CD14-positive monocyte (primary cell): ENCODE measurements at regions not wholly inside any gene's neighbourhood (a gene's known extent, or its start where the extent isn't known, plus 50 kb on each side); places are given as distances from the start of the nearest gene placed in this dataset.

Source experiments
- DNase-seq, 3 donors: peaks; one replicate each; pipeline ENCODE4 v3.0.0-alpha.2; 2011 to 2022
- H2AFZ ChIP-seq: 2 replicates; pipeline ENCODE4 v1.6.0; 2012; ENCODE audit warnings: mild to moderate bottlenecking, low read depth, low read length, inconsistent platforms; ENCODE audit not compliant: insufficient read depth, poor library complexity, severe bottlenecking
- H3K27ac ChIP-seq, 2 donors: 1 replicate in 1 of 2; 2 replicates in 1 of 2; pipeline ENCODE4 v1.5.1; 2012 to 2013; ENCODE audit warnings: low read length in 2 of 2, control low read depth in 1 of 2, inconsistent platforms in 1 of 2, low read depth in 1 of 2, mild to moderate bottlenecking in 1 of 2
- H3K27me3 ChIP-seq, 2 donors: one replicate each; pipeline versions ENCODE4 v1.6.0 to v1.6.1; 2011 to 2013; ENCODE audit warnings: low read length in 2 of 2; ENCODE audit not compliant: control insufficient read depth in 2 of 2, insufficient read depth in 2 of 2
- H3K36me3 ChIP-seq, 2 donors: replicated peaks in 1 of 2; 1 replicate in 1 of 2; 2 replicates in 1 of 2; pipeline versions ENCODE4 v1.5.1 to v1.6.1; 2012 to 2013; ENCODE audit warnings: low read length in 2 of 2, control low read depth in 1 of 2, inconsistent platforms in 1 of 2, mild to moderate bottlenecking in 1 of 2; ENCODE audit not compliant: insufficient read depth in 2 of 2, control insufficient read depth in 1 of 2
- H3K4me1 ChIP-seq, 2 donors: 1 replicate in 1 of 2; 2 replicates in 1 of 2; pipeline versions ENCODE4 v1.5.1 to v1.6.1; 2012 to 2013; ENCODE audit warnings: low read length in 2 of 2, control low read depth in 1 of 2, inconsistent platforms in 1 of 2, mild to moderate bottlenecking in 1 of 2, moderate library complexity in 1 of 2; ENCODE audit not compliant: insufficient read depth in 2 of 2, control insufficient read depth in 1 of 2
- H3K4me2 ChIP-seq: replicated peaks from 2 replicates; pipeline ENCODE3; 2012; ENCODE audit warnings: low read length, moderate library complexity, mild to moderate bottlenecking; ENCODE audit not compliant: poor library complexity, severe bottlenecking; ENCODE audit errors: extremely low read depth
- H3K4me3 ChIP-seq, 3 experiments: fragments of 200-600 bp in 1 of 3; sonication (generic) in 1 of 3; replicated peaks in 1 of 3; 1 replicate in 2 of 3; 2 replicates in 1 of 3; pipeline ENCODE4 v1.5.1; 2011 to 2013; ENCODE audit warnings: low read length in 3 of 3, mild to moderate bottlenecking in 3 of 3, control low read depth in 2 of 3, low read depth in 2 of 3, inconsistent platforms in 1 of 3, moderate library complexity in 1 of 3
- H3K79me2 ChIP-seq: 2 replicates; pipeline ENCODE4 v1.6.0; 2012; ENCODE audit warnings: mild to moderate bottlenecking, control low read depth, inconsistent platforms, low read length, moderate library complexity; ENCODE audit not compliant: insufficient read depth
- H3K9ac ChIP-seq: 2 replicates; pipeline ENCODE4 v1.6.0; 2017; ENCODE audit warnings: low read length, mild to moderate bottlenecking; ENCODE audit not compliant: insufficient read depth, poor library complexity, severe bottlenecking
- H3K9me3 ChIP-seq, 2 donors: replicated peaks in 1 of 2; 1 replicate in 1 of 2; 2 replicates in 1 of 2; pipeline versions ENCODE4 v1.5.1 to v1.6.1; 2012 to 2013; ENCODE audit warnings: low read length in 2 of 2, control low read depth in 1 of 2; ENCODE audit not compliant: control insufficient read depth in 1 of 2, insufficient read depth in 1 of 2
- H4K20me1 ChIP-seq: 2 replicates; pipeline ENCODE4 v1.6.0; 2012; ENCODE audit warnings: mild to moderate bottlenecking, low read length, control low read depth, moderate library complexity; ENCODE audit not compliant: insufficient read depth
- H3K27ac Mint-ChIP-seq, 7 donors: one replicate each; pipeline ENCODE4 v1.8.0; 2020; ENCODE audit warnings: mild to moderate bottlenecking in 7 of 7, mixed read lengths in 7 of 7, moderate library complexity in 6 of 7, inconsistent platforms in 2 of 7
- H3K27me3 Mint-ChIP-seq, 3 donors: one replicate each; pipeline ENCODE4 v1.8.0; 2021 to 2022; ENCODE audit warnings: low read depth in 3 of 3, mild to moderate bottlenecking in 3 of 3, mixed read lengths in 3 of 3, moderate library complexity in 3 of 3, inconsistent platforms in 1 of 3
- H3K36me3 Mint-ChIP-seq, 2 donors: one replicate each; pipeline ENCODE4 v1.8.0; 2020; ENCODE audit warnings: mixed read lengths in 2 of 2, inconsistent platforms in 1 of 2, mild to moderate bottlenecking in 1 of 2
- H3K4me1 Mint-ChIP-seq: one replicate; pipeline ENCODE4 v1.8.0; 2020; ENCODE audit warnings: mild to moderate bottlenecking, mixed read lengths
- H3K4me3 Mint-ChIP-seq, 2 donors: one replicate each; pipeline ENCODE4 v1.8.0; 2020; ENCODE audit warnings: mild to moderate bottlenecking in 2 of 2, mixed read lengths in 2 of 2, moderate library complexity in 1 of 2
- H3K9me3 Mint-ChIP-seq, 7 donors: one replicate each; pipeline ENCODE4 v1.8.0; 2020 to 2022; ENCODE audit warnings: mixed read lengths in 7 of 7, mild to moderate bottlenecking in 6 of 7, moderate library complexity in 6 of 7, inconsistent platforms in 2 of 7
- CTCF ChIP-seq: fragments of 200-600 bp; IDR thresholded peaks from one replicate; pipeline ENCODE4 v1.8.0; 2022; ENCODE audit warnings: antibody characterized with exemption, mild to moderate bottlenecking
- WGBS: methylation state at CpG from one replicate; pipeline ENCODE4 v1.1.5; 2013; ENCODE audit warnings: missing lambda C conversion rate; ENCODE audit not compliant: insufficient coverage; 5-methylcytosine and 5-hydroxymethylcytosine counted together
- intact Hi-C, 2 donors: fragments of 100-400 bp; cut with micrococcal nuclease; formaldehyde crosslinking; loops; one replicate each; pipeline versions ENCODE4 v1.15.0 to v1.15.1; 2023

- no peak overlapping the region for H3K9ac ChIP-seq
- no peaks in the 10 kb centered on the region for H3K36me3 ChIP-seq
- no peak for TF ChIP-seq CTCF
- no peaks in the 10 kb centered on the region for H3K36me3 Mint-ChIP-seq
- no peak overlapping the region for H3K4me3 ChIP-seq
- no peak overlapping the region for H3K4me3 Mint-ChIP-seq
- H3K27me3 Mint-ChIP-seq = peaks cover 0 to 3% (median 1%) of the 10 kb centered on the region in 3 donors
- H3K4me2 ChIP-seq = no peak overlapping the region
- no peak for DNase-seq
- H3K9me3 Mint-ChIP-seq = peaks cover 0 to 8% (median 2%) of the 10 kb centered on the region in 7 donors
- H2AFZ ChIP-seq = no peak overlapping the region
- H3K27ac ChIP-seq = no peak overlapping the region
- no peaks in the 10 kb centered on the region for H3K4me1 Mint-ChIP-seq
- intact Hi-C loops = no loop called here
- H4K20me1 ChIP-seq = no peaks in the 10 kb centered on the region
- no peaks in the 10 kb centered on the region for H3K27me3 ChIP-seq
- H3K4me1 ChIP-seq = no peaks in the 10 kb centered on the region
- H3K79me2 ChIP-seq = no peaks in the 10 kb centered on the region
- peaks cover 0 to 7% of the 10 kb centered on the region in 2 donors for H3K9me3 ChIP-seq
- WGBS = no CpG with 5 or more reads among the region's 2 CpGs
- no peak overlapping the region for H3K27ac Mint-ChIP-seq
Observed at GRCh38 chr16:73275448-73275847, 227.5 kb upstream of the ZFHX3 start.

- Mint-ChIP-seq H3K9me3 (peaks cover 0 to 8% (median 2%) of the 10 kb centered on the region in 7 donors), H3K4me1 (no peaks in the 10 kb centered on the region), H3K27me3 (peaks cover 0 to 3% (median 1%) of the 10 kb centered on the region in 3 donors), H3K27ac (no peak overlapping the region), H3K36me3 (no peaks in the 10 kb centered on the region), H3K4me3 (no peak overlapping the region)
- no peak overlapping the region for H2AFZ ChIP-seq
- H3K4me2 ChIP-seq = no peak overlapping the region
- H4K20me1 ChIP-seq = no peaks in the 10 kb centered on the region
- H3K9me3 ChIP-seq = peaks cover 0 to 7% of the 10 kb centered on the region in 2 donors
- no peak overlapping the region for H3K4me3 ChIP-seq
- no peak overlapping the region for H3K9ac ChIP-seq
- DNase-seq = no peak
- no peaks in the 10 kb centered on the region for H3K36me3 ChIP-seq
- 82% methylated on average over 1 of the region's 5 CpGs for WGBS
- H3K4me1 ChIP-seq = no peaks in the 10 kb centered on the region
- intact Hi-C loops = no loop called here
- no peak overlapping the region for H3K27ac ChIP-seq
- no peak for TF ChIP-seq CTCF
- no peaks in the 10 kb centered on the region for H3K79me2 ChIP-seq
- no peaks in the 10 kb centered on the region for H3K27me3 ChIP-seq
Observed at GRCh38 chr16:73275024-73275423, 227.1 kb upstream of the ZFHX3 start.
